PFSK-1 (cell line): ENCODE measurements at regions not wholly inside any gene's neighbourhood (a gene's known extent, or its start where the extent isn't known, plus 50 kb on each side); places are given as distances from the start of the nearest gene placed in this dataset.

Source experiments
- FOXP2 ChIP-seq: optimal IDR thresholded peaks from 2 replicates; pipeline ENCODE3; 2011; ENCODE audit warnings: borderline replicate concordance, control low read depth, inconsistent platforms; ENCODE audit not compliant: insufficient read depth; ENCODE audit errors: extremely low read length, extremely low read depth
- POLR2AphosphoS5 ChIP-seq: IDR thresholded peaks from 2 replicates; pipeline ENCODE4 v1.6.1; 2012; ENCODE audit warnings: low read depth, mild to moderate bottlenecking, control low read depth, low read length, moderate library complexity
- REST ChIP-seq, 2 experiments: IDR thresholded peaks; 2 replicates each; pipeline versions ENCODE4 v1.6.1 to v1.8.0; 2011 to 2012; ENCODE audit warnings: low read depth in 2 of 2, low read length in 2 of 2, control low read depth in 1 of 2, inconsistent platforms in 1 of 2, mild to moderate bottlenecking in 1 of 2, moderate library complexity in 1 of 2; ENCODE audit not compliant: insufficient read depth in 1 of 2
- SIN3A ChIP-seq: IDR thresholded peaks from 2 replicates; pipeline ENCODE4 v1.6.1; 2012; ENCODE audit warnings: mild to moderate bottlenecking, low read length, moderate library complexity, borderline replicate concordance; ENCODE audit not compliant: insufficient read depth
- TAF1 ChIP-seq: IDR thresholded peaks from 2 replicates; pipeline ENCODE4 v1.6.1; 2012; ENCODE audit warnings: low read length, control low read depth, borderline replicate concordance; ENCODE audit not compliant: insufficient read depth

GRCh38 chr7:85644272-85644671 lies 457.4 kb upstream of the SEMA3D start:
- TF ChIP-seq REST (IDR thresholded peaks at IDR 0.05; ENCODE audit: insufficient read depth in 1 of 2, low read depth in 2 of 2, low read length in 2 of 2) (no peak), POLR2AphosphoS5 (no peak), SIN3A (no peak), TAF1 (no peak), FOXP2 (no peak)
